ENCODE measurements at regions not wholly inside any gene's neighbourhood (a gene's known extent, or its start where the extent isn't known, plus 50 kb on each side); places are given as distances from the start of the nearest gene placed in this dataset.

DNA sequence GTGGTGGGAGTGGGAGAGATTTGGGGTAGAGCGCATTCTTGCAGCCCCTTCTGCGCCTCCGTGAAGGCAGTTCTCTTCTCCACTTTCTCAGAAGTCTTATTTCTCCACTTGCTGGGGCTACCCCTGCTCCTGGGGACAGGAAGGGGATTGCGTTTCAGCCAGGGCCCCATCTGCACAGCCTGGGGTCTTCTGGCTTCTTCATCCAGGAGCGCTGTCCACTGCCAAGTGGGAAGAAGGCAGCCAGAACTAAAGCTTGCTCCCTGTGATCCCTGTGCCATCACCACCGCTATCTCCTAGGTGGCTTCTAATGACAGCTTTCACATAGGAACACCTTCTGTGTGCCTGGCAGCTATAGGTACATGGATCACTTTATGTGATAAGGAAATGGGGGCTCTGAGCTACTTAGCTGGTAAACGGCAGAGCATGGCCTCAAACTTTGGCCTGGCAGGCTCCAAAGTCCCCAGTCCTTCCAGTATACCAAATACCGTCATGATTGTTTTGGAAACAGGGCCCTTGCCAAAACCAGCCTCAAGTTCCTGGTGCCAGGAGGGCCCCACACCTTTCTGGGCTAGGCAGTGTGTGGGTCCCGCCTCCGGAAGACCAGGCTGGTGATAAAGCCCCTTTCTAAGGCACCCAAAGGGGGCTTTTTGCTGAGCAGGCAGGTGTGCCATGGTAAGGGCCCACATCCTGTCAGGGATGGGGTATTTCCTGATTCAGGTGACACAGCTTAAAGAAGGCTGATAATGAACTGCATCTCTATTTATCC, 60.4 kb upstream of the PAX6 start:
- H3K27ac ChIP-seq (ENCODE audit: insufficient read depth, low read length) = no peak overlapping the region
- TF ChIP-seq, protein P1, sequence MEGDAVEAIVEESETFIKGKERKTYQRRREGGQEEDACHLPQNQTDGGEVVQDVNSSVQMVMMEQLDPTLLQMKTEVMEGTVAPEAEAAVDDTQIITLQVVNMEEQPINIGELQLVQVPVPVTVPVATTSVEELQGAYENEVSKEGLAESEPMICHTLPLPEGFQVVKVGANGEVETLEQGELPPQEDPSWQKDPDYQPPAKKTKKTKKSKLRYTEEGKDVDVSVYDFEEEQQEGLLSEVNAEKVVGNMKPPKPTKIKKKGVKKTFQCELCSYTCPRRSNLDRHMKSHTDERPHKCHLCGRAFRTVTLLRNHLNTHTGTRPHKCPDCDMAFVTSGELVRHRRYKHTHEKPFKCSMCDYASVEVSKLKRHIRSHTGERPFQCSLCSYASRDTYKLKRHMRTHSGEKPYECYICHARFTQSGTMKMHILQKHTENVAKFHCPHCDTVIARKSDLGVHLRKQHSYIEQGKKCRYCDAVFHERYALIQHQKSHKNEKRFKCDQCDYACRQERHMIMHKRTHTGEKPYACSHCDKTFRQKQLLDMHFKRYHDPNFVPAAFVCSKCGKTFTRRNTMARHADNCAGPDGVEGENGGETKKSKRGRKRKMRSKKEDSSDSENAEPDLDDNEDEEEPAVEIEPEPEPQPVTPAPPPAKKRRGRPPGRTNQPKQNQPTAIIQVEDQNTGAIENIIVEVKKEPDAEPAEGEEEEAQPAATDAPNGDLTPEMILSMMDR (conservative IDR thresholded peaks at IDR 0.05 in 1 of 2, IDR thresholded peaks at IDR 0.05 in 1 of 2; ENCODE audit: low read depth in 1 of 2, low read length in 2 of 2) = no peak
- TF ChIP-seq EZH2 (IDR thresholded peaks at IDR 0.05; ENCODE audit: low read length, missing control alignments) = no peak

DNA sequence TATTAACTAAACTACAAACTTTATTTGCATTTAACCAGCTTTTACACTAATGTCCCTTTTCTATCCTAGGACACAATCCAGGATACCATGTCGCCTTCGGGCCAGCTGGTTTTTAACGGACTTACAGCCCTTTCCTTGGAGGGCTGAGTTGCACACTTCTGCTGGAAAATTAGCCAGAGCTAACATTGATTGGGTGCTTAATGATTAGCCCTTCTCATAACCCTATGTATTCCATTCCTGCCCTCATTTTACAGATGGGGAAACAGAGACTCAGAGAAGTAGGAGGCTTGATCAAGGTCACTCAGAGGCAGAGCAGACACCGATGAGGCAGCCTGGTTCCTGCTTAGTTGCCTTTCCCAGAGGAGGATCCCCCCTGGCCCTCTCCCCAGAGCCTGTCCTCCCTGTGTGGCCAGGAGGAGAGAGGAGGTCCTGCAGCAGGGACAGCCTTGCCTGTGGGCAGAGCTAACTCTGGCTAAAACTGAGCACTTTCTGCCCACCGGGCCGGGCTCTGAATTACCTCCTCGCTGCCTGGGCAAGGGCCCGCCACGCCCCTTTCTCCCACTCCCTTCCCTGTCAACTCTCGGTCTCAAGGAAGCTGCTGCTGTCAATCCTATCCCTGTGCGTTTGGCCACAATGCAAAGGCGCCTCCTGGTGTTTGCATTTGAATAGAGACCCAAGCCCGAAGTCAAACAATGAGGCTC, 59.6 kb upstream of the PAX6 start:
- no peaks in the 10 kb centered on the region for H3K27me3 ChIP-seq (ENCODE audit: control insufficient read depth, insufficient read depth, low read length)
- no peak overlapping the region for H3K27ac ChIP-seq (ENCODE audit: insufficient read depth, low read length)
- no peaks in the 10 kb centered on the region for H3K79me2 ChIP-seq (ENCODE audit: control insufficient read depth, insufficient read depth, low read length)
- no peak overlapping the region for H3K4me3 ChIP-seq (replicated peaks in 1 of 4; ENCODE audit: control extremely low read depth in 1 of 4, insufficient read depth in 1 of 4, low read depth in 3 of 4, low read length in 4 of 4)
- peak; percentile 33 to 50 for DNase-seq (ENCODE audit: low read depth in 2 of 2)
- no peak overlapping the region for H2AFZ ChIP-seq (ENCODE audit: low read length)
- H3K4me2 ChIP-seq (ENCODE audit: extremely low read depth, insufficient read depth, low read length) = no peak overlapping the region
- H4K20me1 ChIP-seq (ENCODE audit: control insufficient read depth, extremely low read depth, insufficient read depth, low read length) = no peaks in the 10 kb centered on the region
- H3K9me3 ChIP-seq (ENCODE audit: control insufficient read depth, insufficient read depth, low read depth, low read length) = no peaks in the 10 kb centered on the region
- no peaks in the 10 kb centered on the region for H3K36me3 ChIP-seq (ENCODE audit: control insufficient read depth, insufficient read depth, low read length)
- H3K4me1 ChIP-seq (ENCODE audit: control insufficient read depth, extremely low read depth, insufficient read depth, low read length) = no peaks in the 10 kb centered on the region
- H3K9ac ChIP-seq (ENCODE audit: insufficient read depth, low read length) = no peak overlapping the region
- TF ChIP-seq, protein P1 (conservative IDR thresholded peaks at IDR 0.05 in 1 of 2, IDR thresholded peaks at IDR 0.05 in 1 of 2; ENCODE audit: low read depth in 1 of 2, low read length in 2 of 2) = peak; percentile 77 to 79
- no peak for TF ChIP-seq EZH2 (IDR thresholded peaks at IDR 0.05; ENCODE audit: low read length, missing control alignments)

More for the DNA sequence above, 60.4 kb upstream of the PAX6 start:
- Histone ChIP-seq H3K4me3 (replicated peaks in 1 of 4; ENCODE audit: control extremely low read depth in 1 of 4, insufficient read depth in 1 of 4, low read depth in 3 of 4, low read length in 4 of 4) (no peak overlapping the region), H3K9me3 (ENCODE audit: control insufficient read depth, insufficient read depth, low read depth, low read length) (no peaks in the 10 kb centered on the region), H2AFZ (ENCODE audit: low read length) (no peak overlapping the region), H3K27me3 (ENCODE audit: control insufficient read depth, insufficient read depth, low read length) (peaks cover 3% of the 10 kb centered on the region), H3K36me3 (ENCODE audit: control insufficient read depth, insufficient read depth, low read length) (no peaks in the 10 kb centered on the region), H3K4me1 (ENCODE audit: control insufficient read depth, extremely low read depth, insufficient read depth, low read length) (no peaks in the 10 kb centered on the region), H3K9ac (ENCODE audit: insufficient read depth, low read length) (no peak overlapping the region), H3K79me2 (ENCODE audit: control insufficient read depth, insufficient read depth, low read length) (no peaks in the 10 kb centered on the region), H4K20me1 (ENCODE audit: control insufficient read depth, extremely low read depth, insufficient read depth, low read length) (no peaks in the 10 kb centered on the region), H3K4me2 (ENCODE audit: extremely low read depth, insufficient read depth, low read length) (no peak overlapping the region)
- no peak for DNase-seq (ENCODE audit: low read depth in 2 of 2)

DNA sequence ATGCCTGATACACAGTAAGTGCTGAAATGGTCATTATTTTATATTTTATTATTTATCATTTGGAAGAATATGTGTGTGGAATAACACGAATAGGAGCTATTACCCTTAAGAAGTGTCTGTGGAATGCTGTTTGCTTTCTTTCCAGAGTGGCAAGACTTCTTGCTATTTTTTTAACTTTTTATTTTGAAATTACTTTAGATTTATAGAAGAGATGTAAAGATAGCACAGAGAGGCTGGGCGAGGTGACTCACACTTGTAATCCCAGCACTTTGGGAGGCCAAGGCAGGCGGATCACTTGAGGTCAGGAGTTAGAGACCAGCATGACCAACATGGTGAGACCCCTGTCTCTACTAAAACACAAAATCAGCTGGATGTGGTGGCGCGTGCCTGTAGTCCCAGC, 58.9 kb upstream of the PAX6 start:
- Histone ChIP-seq H3K9me3 (ENCODE audit: control insufficient read depth, insufficient read depth, low read depth, low read length) (no peaks in the 10 kb centered on the region), H2AFZ (ENCODE audit: low read length) (no peak overlapping the region), H3K79me2 (ENCODE audit: control insufficient read depth, insufficient read depth, low read length) (no peaks in the 10 kb centered on the region), H3K36me3 (ENCODE audit: control insufficient read depth, insufficient read depth, low read length) (no peaks in the 10 kb centered on the region), H3K27ac (ENCODE audit: insufficient read depth, low read length) (no peak overlapping the region), H3K4me2 (ENCODE audit: extremely low read depth, insufficient read depth, low read length) (no peak overlapping the region), H3K9ac (ENCODE audit: insufficient read depth, low read length) (no peak overlapping the region), H3K4me3 (replicated peaks in 1 of 4; ENCODE audit: control extremely low read depth in 1 of 4, insufficient read depth in 1 of 4, low read depth in 3 of 4, low read length in 4 of 4) (no peak overlapping the region), H3K4me1 (ENCODE audit: control insufficient read depth, extremely low read depth, insufficient read depth, low read length) (no peaks in the 10 kb centered on the region), H4K20me1 (ENCODE audit: control insufficient read depth, extremely low read depth, insufficient read depth, low read length) (no peaks in the 10 kb centered on the region), H3K27me3 (ENCODE audit: control insufficient read depth, insufficient read depth, low read length) (no peaks in the 10 kb centered on the region)
- DNase-seq (ENCODE audit: low read depth in 2 of 2) = no peak
- no peak for TF ChIP-seq EZH2 (IDR thresholded peaks at IDR 0.05; ENCODE audit: low read length, missing control alignments)
- TF ChIP-seq, protein P1 (conservative IDR thresholded peaks at IDR 0.05 in 1 of 2, IDR thresholded peaks at IDR 0.05 in 1 of 2; ENCODE audit: low read depth in 1 of 2, low read length in 2 of 2) = no peak
